GM18951 (cell line): ENCODE measurements at regions not wholly inside any gene's neighbourhood (a gene's known extent, or its start where the extent isn't known, plus 50 kb on each side); places are given as distances from the start of the nearest gene placed in this dataset.

ENCODE experiments used
- POLR2A ChIP-seq: IDR thresholded peaks from 4 replicates; pipeline ENCODE4 v1.6.1; 2011; ENCODE audit warnings: mild to moderate bottlenecking; ENCODE audit not compliant: insufficient read length, insufficient read depth; ENCODE audit errors: extremely low read depth
- in situ Hi-C: fragments of 300-500 bp; cut with MboI; formaldehyde crosslinking; loops from one replicate; pipeline ENCODE4 v1.12.0; 2022; ENCODE audit warnings: low sequenced_read_pairs, mixed read lengths, inconsistent platforms; ENCODE audit not compliant: unreplicated experiment

DNA sequence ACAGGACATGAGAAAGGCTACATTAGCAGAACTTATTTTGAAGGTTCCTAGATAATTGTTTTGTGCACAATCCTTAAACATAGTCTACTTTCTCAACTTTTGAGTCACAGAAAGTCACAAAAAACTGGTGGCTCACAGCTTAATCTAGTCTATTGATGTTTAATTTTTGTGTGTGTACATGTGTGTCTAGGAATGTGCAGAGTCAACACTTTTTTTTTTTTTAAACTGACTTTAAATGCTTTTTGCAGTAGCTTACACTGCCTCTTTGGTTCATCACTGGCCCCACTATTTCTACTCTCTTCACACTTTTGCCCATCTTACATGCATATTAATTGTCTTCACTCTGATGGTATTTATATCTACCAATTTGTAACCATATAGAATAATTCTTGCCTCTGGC, 566.9 kb downstream of the BCKDHB start:
- in situ Hi-C loops = no loop called here
- TF ChIP-seq POLR2A = no peak

DNA sequence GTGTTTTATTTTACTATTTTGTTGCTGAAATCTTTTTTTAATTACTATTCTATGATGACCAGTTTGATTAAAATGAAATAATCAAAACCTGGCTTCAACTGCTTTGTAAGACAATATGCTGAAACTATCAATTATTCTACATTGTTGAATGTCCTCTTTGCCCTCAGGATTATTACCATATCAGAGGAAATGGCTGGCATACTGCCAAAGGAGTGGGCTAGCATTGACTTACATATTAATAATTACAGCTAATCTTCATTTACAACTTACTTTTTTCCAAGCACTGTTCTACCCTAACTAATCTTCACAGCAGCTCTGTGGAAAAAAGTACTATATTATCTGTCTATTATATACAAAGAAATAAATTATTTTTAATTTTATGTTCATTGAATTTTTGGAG, 560.5 kb downstream of the BCKDHB start:
- in situ Hi-C loops = no loop called here
- no peak for TF ChIP-seq POLR2A

DNA sequence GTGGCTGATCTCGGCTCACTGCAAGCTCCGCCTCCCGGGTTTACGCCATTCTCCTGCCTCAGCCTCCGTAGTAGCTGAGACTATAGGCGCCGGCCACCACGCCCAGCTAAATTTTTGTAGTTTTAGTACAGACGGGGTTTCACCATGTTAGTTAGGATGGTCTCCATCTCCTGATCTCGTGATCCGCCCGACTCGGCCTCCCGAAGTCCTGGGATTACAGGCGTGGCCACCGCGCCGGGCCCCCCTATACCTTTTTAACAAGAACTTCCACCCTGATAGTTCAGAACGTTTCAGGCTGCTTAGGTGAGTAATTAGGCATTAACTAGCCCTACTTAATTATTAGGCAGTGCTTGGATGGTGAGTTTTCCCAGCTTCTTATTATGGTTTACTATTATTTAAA, 552.5 kb downstream of the BCKDHB start:
- no peak for TF ChIP-seq POLR2A
- in situ Hi-C loops = no loop called here

DNA sequence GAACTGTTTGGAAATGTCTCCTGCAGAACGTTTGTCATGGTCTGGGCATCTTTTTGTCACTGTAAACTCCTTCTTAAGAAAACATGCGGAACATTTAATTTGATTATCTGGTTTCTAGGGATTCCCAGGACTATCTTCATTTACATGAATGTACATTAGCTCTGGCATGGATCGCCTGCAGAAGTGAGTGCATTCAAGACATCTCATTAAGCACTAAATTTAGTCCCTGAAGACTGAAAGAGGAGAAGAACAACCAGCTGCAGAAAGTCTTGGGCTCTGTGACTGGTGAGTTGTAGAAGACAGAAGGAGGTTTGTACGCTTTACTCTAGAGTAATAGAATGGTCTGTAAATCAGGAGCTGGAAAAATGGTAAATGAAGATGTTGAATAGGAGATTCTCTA, 540.7 kb downstream of the BCKDHB start:
- in situ Hi-C loops = no loop called here
- TF ChIP-seq POLR2A = no peak

DNA sequence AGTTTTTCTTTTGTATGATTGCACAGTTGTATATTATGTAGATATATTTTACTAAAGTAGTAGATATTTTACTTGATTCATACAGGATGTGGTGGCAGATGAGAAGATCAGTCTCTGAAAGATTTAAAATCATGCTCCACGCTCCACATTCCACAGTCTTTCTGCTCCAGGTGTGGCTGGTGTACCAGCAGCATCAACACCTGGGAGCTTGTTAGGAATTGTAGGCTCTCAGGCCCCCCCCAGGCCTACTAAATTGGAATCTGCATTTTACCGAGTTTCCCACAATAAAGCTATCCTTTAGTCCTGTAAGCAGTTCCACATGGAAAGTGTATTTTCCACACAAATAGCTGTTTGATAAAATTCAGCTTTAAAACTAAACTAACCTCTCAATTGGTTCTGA, 537.4 kb downstream of the BCKDHB start:
- in situ Hi-C loops = no loop called here
- no peak for TF ChIP-seq POLR2A

DNA sequence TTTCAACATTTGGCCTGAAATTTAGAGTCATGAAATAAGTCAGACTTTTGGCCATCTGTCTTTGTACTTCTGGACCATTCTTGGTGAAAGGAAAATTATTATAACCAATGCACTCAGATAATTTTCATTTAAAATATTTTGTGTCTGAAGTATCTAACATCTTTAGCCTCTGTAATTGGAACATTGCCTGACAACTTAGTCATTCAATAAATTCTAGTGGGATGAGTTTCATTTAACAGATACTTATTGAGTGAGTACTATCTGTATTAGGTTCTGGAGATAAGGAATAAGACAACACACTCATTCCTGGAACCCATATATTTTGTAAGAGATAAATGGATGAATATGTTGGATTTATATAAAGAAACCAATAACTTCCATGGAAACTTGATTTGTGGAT, 536.0 kb downstream of the BCKDHB start:
- TF ChIP-seq POLR2A = no peak
- in situ Hi-C loops = no loop called here

DNA sequence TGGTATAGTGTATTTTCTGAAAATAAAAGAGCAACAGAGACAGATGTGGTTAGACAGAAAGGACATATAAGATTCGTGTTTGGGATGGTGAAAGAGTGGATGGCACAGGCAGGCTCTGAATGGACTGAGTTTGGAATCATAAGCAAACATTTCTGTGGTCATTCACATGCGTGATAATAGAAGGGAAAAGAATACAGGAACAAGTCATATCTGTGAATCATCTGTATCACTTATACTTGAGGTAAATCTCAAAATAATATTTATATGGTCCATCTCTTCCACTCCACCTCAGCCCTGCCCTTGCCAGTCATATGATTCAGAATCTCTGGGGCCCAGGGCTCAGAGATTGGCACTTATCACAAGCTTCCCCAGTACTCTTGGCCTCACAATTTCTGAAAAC, 535.1 kb downstream of the BCKDHB start:
- in situ Hi-C loops = no loop called here
- no peak for TF ChIP-seq POLR2A

DNA sequence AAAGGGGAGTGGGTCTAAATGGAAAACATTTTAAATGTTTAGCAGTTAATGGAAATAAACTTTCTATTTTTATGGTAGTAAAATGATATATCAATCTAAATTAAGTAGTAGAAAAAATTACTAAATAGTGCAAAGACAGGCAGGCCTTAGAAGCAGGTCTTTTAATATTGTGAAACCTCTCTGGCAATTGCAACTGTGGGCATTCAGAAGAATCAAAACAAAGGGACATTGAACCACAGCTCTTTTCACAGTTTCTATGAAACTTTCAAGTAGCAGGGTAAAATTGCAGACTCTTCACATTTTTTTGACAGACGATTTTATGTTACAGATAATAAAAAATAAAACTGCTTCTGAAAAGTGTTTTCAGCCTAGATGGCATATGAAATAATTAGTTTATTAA, 533.7 kb downstream of the BCKDHB start:
- TF ChIP-seq POLR2A = no peak
- in situ Hi-C loops = no loop called here

DNA sequence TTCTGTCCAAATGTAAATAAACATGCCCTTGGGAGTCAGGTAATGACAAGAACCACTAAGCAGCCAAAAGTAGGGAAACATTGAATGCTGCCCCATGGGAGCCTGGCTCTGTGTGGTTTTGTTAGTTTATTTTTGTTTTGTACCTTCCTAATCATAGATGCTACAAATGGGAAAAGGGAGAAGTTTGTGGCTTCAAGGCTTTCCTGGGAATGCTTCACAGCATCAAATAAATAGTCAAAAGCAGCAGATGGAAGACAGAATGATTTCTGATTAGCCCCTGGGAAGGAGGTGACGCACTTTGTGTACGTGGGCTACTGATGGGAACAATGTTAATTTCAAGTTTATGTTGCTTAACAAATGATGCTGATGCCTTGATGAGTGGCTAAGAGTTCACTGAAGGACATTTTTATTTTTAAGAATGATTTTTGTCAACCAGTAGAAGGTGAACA, 532.7 kb downstream of the BCKDHB start:
- in situ Hi-C loops = no loop called here
- TF ChIP-seq POLR2A = no peak

DNA sequence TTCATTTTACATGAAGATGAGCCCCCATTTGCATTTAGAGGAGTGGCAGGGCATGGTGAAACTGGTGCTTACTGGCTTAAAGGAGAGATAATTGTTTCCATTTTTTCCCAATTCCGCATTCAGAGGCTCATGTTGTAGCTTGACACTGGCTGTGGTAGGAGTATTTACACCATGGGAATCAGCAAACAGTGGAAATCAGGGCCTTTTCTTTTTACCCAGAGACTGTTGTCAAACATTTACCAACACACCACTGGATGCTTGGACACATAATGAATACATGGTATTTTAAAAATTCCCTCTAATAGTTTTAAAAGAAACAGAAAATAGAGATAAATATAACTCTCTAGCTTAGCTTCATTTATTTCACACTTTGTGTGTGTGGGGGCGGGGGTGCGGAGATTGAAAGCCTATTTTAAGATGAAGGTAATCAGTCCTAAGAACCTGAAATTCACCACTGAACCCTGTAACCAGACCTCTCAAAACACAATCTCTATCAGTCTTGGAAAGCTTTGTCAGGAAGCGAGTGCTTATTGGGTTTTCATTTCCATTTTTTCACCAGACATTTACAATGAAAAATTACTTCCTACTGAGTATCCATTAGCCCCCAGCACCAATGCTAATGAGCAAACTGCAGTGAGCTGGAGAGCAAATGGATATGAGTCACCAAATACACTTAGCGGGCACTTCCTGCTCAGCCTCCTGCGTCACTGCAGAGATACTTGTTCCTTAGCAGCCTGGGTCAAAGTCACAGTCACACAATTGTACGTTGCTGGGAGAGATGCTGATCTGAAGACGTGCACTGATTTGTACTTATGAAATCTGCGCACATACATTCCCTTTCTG, 532.0 kb downstream of the BCKDHB start:
- in situ Hi-C loops = no loop called here
- TF ChIP-seq POLR2A = no peak

DNA sequence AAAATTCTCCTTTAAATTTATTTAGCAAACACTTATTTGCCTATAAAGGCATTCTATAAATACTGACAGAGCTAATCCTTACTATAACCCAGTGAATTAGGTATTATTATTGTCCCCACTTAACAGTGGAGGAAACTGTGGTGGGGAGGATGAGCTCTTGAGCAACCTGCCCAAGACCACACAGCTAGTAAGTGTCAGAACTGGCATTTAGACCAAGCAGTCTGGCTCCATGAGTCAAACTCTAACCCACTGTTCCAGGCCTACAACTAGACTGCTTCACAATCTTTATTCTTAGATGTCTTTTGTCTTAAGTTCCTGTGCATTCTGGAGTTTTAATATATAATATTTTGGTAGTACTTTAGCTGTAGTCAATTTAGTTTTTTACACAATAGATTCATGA, 530.8 kb downstream of the BCKDHB start:
- in situ Hi-C loops = no loop called here

DNA sequence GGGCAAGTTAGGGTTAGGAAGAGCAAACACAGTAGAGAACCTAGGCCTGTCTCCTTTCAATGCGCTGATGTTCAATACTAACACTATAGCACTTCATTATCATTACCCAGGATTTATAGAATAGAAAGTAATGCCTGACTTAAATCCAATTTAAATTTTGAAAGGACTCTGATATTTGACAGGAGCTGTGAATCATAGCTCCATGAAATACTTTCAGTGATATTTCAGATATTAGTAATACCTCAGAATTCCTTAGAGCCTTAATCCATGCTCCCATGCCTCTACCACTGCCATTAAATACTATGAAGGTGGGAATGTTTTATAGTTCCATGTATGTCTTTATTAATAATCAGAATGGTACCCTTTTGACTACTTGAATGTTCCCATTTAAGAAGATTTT, 530.2 kb downstream of the BCKDHB start:
- in situ Hi-C loops = no loop called here
- TF ChIP-seq POLR2A = no peak

More for the DNA sequence above, 530.8 kb downstream of the BCKDHB start:
- TF ChIP-seq POLR2A = no peak

DNA sequence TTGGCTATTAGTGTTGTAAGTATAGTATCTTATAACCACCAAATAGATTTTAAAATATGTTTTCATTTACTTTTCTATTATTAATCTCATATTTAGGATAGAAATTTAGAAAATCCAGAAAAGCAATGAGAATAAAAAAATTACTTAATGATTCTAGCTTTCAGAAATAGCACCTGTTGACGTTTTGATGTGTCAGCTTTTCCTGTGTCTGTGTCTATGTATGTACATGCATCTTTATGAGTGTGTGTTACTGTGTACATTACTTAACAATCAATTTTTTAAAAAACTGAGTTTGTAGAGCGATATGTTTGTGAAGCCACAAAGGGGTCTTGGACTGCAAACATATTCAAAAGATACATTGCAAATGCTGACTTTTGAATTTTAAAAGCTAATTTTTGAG, 526.9 kb downstream of the BCKDHB start:
- TF ChIP-seq POLR2A = no peak
- in situ Hi-C loops = no loop called here

DNA sequence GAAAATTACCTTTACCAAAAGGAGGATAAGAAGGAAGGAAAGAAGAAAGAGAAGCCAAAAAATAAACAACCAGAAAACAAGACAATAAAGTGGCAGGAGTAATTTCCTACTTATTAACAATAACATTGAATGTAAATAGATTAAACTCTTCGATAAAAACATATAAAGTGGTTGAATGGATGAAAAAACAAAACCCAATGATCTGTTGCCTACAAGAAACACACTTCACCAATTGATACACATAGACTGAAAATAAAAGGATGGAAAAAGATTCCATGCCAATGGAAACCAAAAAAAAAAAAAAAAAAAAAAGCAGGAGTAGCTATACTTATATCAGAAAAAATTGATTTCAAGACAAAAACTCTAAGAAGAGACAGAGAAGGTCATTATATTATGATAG, 518.9 kb downstream of the BCKDHB start:
- TF ChIP-seq POLR2A = no peak
- in situ Hi-C loops = no loop called here
